Hepatocyte (in vitro differentiated cells): ENCODE measurements at regions not wholly inside any gene's neighbourhood (a gene's known extent, or its start where the extent isn't known, plus 50 kb on each side); places are given as distances from the start of the nearest gene placed in this dataset.

Experiments
- DNase-seq: peaks from one replicate; pipeline ENCODE4 v3.0.0-alpha.2; 2016; ENCODE audit warnings: low spot score
- H2AFZ ChIP-seq: fragments of 200-600 bp; sonication (generic); 2 replicates; pipeline ENCODE4 v1.6.0; 2016; ENCODE audit warnings: antibody characterized with exemption, mild to moderate bottlenecking
- H3K27ac ChIP-seq: fragments of 200-600 bp; sonication (generic); 2 replicates; pipeline ENCODE4 v1.5.1; 2016; ENCODE audit warnings: mild to moderate bottlenecking
- H3K27me3 ChIP-seq: fragments of 200-600 bp; sonication (generic); 2 replicates; pipeline ENCODE4 v1.6.1; 2016
- H3K36me3 ChIP-seq: fragments of 200-600 bp; sonication (generic); replicated peaks from 2 replicates; pipeline ENCODE4 v1.5.1; 2016; ENCODE audit warnings: low read depth; ENCODE audit not compliant: insufficient read depth
- H3K4me1 ChIP-seq: fragments of 200-600 bp; sonication (generic); 2 replicates; pipeline ENCODE4 v1.5.1; 2016; ENCODE audit warnings: mild to moderate bottlenecking, moderate library complexity; ENCODE audit not compliant: insufficient read depth
- H3K4me2 ChIP-seq: fragments of 200-600 bp; sonication (generic); 2 replicates; pipeline ENCODE4 v1.6.0; 2016
- H3K4me3 ChIP-seq: fragments of 200-600 bp; sonication (generic); 2 replicates; pipeline ENCODE4 v1.5.1; 2016; ENCODE audit warnings: mild to moderate bottlenecking
- H3K79me2 ChIP-seq: fragments of 200-600 bp; sonication (generic); 2 replicates; pipeline ENCODE4 v1.6.0; 2017; ENCODE audit warnings: mild to moderate bottlenecking
- H3K9me2 ChIP-seq: fragments of 200-600 bp; sonication (generic); replicated peaks from 2 replicates; pipeline ENCODE4 v1.6.0; 2017; ENCODE audit warnings: mild to moderate bottlenecking; ENCODE audit not compliant: insufficient read depth
- H3K9me3 ChIP-seq: fragments of 200-600 bp; sonication (generic); 2 replicates; pipeline ENCODE4 v1.5.1; 2016; ENCODE audit warnings: low read depth, mild to moderate bottlenecking
- H4K20me1 ChIP-seq: fragments of 200-600 bp; sonication (generic); 2 replicates; pipeline ENCODE4 v1.6.0; 2016; ENCODE audit warnings: mild to moderate bottlenecking; ENCODE audit not compliant: insufficient read depth, poor library complexity, severe bottlenecking
- EZH2 ChIP-seq: fragments of 200-600 bp; sonication (generic); IDR thresholded peaks from 2 replicates; pipeline ENCODE4 v1.6.1; 2016; ENCODE audit warnings: antibody characterized with exemption, mild to moderate bottlenecking, borderline replicate concordance
- EZH2phosphoT487 ChIP-seq: fragments of 200-600 bp; sonication (generic); IDR thresholded peaks from one replicate; pipeline ENCODE4 v1.6.1; 2018; ENCODE audit warnings: antibody characterized with exemption, mild to moderate bottlenecking, low read depth, moderate library complexity; ENCODE audit not compliant: unreplicated experiment, severe bottlenecking
- WGBS: methylation state at CpG from one replicate; pipeline ENCODE4 v1.1.6; 2016; ENCODE audit warnings: low lambda C conversion rate; ENCODE audit errors: missing lambda C conversion rate; 5-methylcytosine and 5-hydroxymethylcytosine counted together
- TF ChIP-seq, protein P1 (sequence below): fragments of 200-600 bp; sonication (generic); IDR thresholded peaks from 2 replicates; pipeline ENCODE4 v1.5.1; 2016; ENCODE audit warnings: antibody characterized with exemption, mild to moderate bottlenecking; ENCODE audit not compliant: poor library complexity

DNA sequence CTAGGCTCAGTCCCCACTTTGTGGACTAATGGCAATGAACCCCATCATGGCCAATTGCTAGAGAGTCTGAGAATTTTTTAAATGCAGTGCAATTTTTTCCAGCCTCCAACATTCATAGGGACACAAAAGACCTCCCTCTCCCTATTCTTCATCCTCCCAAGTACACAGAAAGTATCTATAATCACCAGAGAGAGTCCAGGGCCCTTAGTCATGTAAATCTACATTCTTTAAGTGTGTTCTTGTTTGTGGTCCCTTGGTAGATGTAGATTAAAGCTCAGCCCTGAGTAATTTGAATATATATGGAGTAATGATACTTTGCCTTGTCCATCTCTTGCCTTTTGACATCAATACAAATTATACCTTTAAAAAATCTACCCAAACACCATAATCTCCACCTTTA, 51.3 kb upstream of the ATXN3L start:
- Histone ChIP-seq H3K4me1 (peaks cover 5% of the 10 kb centered on the region), H3K36me3 (no peaks in the 10 kb centered on the region), H3K9me3 (no peaks in the 10 kb centered on the region), H3K79me2 (no peaks in the 10 kb centered on the region), H2AFZ (no peak overlapping the region), H3K4me3 (no peak overlapping the region), H4K20me1 (no peaks in the 10 kb centered on the region), H3K4me2 (no peak overlapping the region), H3K27ac (no peak overlapping the region), H3K9me2 (no peaks in the 10 kb centered on the region), H3K27me3 (no peaks in the 10 kb centered on the region)
- TF ChIP-seq, protein P1, sequence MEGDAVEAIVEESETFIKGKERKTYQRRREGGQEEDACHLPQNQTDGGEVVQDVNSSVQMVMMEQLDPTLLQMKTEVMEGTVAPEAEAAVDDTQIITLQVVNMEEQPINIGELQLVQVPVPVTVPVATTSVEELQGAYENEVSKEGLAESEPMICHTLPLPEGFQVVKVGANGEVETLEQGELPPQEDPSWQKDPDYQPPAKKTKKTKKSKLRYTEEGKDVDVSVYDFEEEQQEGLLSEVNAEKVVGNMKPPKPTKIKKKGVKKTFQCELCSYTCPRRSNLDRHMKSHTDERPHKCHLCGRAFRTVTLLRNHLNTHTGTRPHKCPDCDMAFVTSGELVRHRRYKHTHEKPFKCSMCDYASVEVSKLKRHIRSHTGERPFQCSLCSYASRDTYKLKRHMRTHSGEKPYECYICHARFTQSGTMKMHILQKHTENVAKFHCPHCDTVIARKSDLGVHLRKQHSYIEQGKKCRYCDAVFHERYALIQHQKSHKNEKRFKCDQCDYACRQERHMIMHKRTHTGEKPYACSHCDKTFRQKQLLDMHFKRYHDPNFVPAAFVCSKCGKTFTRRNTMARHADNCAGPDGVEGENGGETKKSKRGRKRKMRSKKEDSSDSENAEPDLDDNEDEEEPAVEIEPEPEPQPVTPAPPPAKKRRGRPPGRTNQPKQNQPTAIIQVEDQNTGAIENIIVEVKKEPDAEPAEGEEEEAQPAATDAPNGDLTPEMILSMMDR: no peak
- TF ChIP-seq EZH2phosphoT487 (no peak), EZH2 (no peak)
- no peak for DNase-seq

- H3K79me2 ChIP-seq: no peaks in the 10 kb centered on the region
- H3K4me2 ChIP-seq: no peak overlapping the region
- H3K36me3 ChIP-seq: no peaks in the 10 kb centered on the region
- no peaks in the 10 kb centered on the region for H4K20me1 ChIP-seq
- H3K27ac ChIP-seq: no peak overlapping the region
- no peaks in the 10 kb centered on the region for H3K27me3 ChIP-seq
- H3K4me1 ChIP-seq: peaks cover 5% of the 10 kb centered on the region
- 79% methylated on average over 1 of the region's 1 CpG for WGBS
- H2AFZ ChIP-seq: no peak overlapping the region
- no peaks in the 10 kb centered on the region for H3K9me3 ChIP-seq
- DNase-seq: no peak
- no peak overlapping the region for H3K4me3 ChIP-seq
- no peaks in the 10 kb centered on the region for H3K9me2 ChIP-seq
- TF ChIP-seq EZH2phosphoT487: no peak
- TF ChIP-seq, protein P1: no peak
- TF ChIP-seq EZH2: no peak
Observed at GRCh38 chrX:13370713-13371112, 50.9 kb upstream of the ATXN3L start.
